ENCODE measurements at regions not wholly inside any gene's neighbourhood (a gene's known extent, or its start where the extent isn't known, plus 50 kb on each side); places are given as distances from the start of the nearest gene placed in this dataset.

DNA sequence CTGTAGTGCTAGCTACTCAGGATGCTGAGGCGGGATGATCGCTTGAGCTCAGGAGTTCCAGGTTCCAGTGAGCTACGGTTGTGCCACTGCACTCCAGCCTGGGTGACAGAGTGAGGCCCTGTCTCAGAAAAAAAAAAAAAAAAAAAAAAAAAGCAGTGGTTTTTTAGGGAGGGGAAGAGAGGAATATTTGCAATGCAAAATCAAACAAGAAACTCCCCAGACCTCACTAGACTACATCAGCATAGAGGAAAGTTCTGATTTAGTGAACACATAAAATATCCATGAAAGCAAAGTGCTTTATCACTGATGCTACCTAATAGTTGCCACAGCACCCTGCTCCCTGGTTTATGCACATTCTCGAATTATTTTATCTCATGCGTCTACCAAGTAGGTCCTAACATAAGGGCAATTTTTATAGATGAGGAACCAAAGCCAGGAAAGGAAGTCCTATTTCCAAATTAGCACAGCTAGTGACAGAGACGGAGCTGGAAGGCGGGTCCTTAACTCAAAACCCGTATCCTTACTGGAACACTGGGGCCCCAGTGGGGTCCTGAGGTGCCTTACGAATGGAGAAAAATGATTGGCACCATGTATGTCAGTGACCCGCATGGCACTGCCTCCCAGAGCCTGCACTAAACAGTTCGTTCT lies 50.7 kb upstream of the GPR157 start:
- Histone ChIP-seq H3K36me3 (no peaks in the 10 kb centered on the region), H3K4me3 (no peak overlapping the region), H3K27me3 (peaks cover 28% of the 10 kb centered on the region), H3K4me1 (ENCODE audit: low read depth) (no peaks in the 10 kb centered on the region), H3K9me3 (ENCODE audit: low read depth) (no peaks in the 10 kb centered on the region), H3K27ac (no peak overlapping the region)
- TF ChIP-seq, protein P1, sequence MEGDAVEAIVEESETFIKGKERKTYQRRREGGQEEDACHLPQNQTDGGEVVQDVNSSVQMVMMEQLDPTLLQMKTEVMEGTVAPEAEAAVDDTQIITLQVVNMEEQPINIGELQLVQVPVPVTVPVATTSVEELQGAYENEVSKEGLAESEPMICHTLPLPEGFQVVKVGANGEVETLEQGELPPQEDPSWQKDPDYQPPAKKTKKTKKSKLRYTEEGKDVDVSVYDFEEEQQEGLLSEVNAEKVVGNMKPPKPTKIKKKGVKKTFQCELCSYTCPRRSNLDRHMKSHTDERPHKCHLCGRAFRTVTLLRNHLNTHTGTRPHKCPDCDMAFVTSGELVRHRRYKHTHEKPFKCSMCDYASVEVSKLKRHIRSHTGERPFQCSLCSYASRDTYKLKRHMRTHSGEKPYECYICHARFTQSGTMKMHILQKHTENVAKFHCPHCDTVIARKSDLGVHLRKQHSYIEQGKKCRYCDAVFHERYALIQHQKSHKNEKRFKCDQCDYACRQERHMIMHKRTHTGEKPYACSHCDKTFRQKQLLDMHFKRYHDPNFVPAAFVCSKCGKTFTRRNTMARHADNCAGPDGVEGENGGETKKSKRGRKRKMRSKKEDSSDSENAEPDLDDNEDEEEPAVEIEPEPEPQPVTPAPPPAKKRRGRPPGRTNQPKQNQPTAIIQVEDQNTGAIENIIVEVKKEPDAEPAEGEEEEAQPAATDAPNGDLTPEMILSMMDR (IDR thresholded peaks at IDR 0.05; ENCODE audit: low read depth, low read length): no peak
- DNase-seq (ENCODE audit: low read depth in 1 of 2, low spot score in 1 of 2): no peak

GRCh38 chr1:9180111-9180819 lies 51.4 kb upstream of the GPR157 start:
- H3K27me3 ChIP-seq: peaks cover 28% of the 10 kb centered on the region
- TF ChIP-seq, protein P1 (IDR thresholded peaks at IDR 0.05; ENCODE audit: low read depth, low read length): no peak

DNA sequence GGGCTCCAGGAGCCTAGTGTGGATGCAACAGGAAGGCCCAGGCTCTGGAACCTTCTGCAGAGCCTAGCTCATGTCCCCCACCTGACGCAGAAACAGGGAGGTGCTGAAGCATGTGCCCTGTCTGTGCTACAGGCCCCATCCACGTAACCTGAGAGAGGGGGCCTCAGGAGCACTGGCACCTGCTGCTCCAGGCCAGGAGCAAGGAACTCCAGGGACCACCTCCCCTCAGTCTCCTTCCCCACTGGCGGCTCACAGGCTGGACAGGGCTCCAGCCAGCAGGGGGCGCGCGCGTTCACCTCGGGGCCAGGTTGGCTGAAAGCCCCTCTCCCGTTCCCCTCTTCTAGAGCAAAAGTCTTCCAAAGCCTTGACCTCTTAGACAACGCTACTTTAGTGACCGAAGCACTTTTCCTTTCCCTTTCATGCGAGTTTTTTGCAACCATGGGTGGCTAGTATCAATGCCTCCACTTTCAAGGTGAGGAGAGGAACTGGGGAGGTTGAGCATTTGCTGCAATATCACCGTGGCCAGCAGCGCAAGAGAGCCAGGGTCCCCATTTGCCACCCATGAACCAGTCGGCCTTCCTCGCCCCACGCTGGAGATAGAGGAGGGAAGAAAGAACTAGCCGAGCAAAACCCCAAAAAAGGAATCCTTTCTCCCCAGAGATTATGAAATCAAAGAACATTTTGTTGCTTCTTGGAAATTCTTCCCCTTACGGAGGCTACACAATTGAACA lies 52.4 kb upstream of the GPR157 start:
- Histone ChIP-seq H3K4me1 (ENCODE audit: low read depth) (no peaks in the 10 kb centered on the region), H3K4me3 (peak overlapping the region; percentile 42), H3K27me3 (peaks cover 28% of the 10 kb centered on the region), H3K36me3 (no peaks in the 10 kb centered on the region), H3K9me3 (ENCODE audit: low read depth) (no peaks in the 10 kb centered on the region), H3K27ac (no peak overlapping the region)
- DNase-seq (ENCODE audit: low read depth in 1 of 2, low spot score in 1 of 2): peak; percentile 78 to 79
- TF ChIP-seq, protein P1 (IDR thresholded peaks at IDR 0.05; ENCODE audit: low read depth, low read length): peak; percentile 97

More at GRCh38 chr1:9180111-9180819, 51.4 kb upstream of the GPR157 start:
- Histone ChIP-seq H3K4me1 (ENCODE audit: low read depth) (no peaks in the 10 kb centered on the region), H3K36me3 (no peaks in the 10 kb centered on the region), H3K27ac (no peak overlapping the region), H3K4me3 (no peak overlapping the region), H3K9me3 (ENCODE audit: low read depth) (no peaks in the 10 kb centered on the region)
- DNase-seq (ENCODE audit: low read depth in 1 of 2, low spot score in 1 of 2): no peak

DNA sequence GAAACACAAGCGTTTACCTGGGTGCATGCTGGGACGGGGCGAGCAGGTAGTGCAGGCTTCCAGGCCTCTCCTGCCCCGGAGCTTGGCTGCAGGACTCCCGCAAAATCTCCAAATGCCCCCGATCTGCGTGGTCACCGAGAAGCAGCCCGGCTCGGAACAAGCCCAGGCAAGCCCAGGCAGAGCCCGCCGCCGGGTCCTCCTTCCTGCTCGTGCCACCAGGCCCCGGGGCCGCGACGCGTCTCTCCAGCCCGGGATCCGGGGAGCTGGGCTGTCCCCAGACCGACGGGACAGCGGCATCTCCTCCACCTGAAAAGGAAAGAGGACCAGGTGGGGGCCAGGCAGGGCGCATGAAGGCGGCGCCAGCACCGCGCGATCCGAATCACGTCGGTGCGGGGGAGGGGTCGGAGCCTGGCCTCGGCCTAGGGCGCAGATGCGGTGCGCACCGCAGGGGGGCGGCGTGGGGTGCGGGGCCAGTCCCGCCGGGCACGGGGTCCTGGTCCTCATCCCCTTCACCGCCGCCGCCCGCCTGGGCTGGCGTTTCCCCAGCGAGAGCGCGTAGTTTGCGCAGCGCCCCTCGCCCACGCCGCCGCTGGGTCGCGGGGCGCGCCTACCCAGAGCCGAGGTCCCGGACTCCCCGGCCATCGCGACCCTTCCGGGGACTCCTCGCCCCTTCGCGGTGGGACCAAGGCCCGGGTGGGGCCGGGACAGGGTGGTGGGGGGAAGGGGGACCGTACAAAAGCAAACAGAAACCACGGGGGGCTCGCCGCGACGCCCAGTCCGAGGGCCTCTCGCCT lies 52.4 kb upstream of the H6PD start:
- peak in 1 of 2 donors; percentile 64 for DNase-seq (ENCODE audit: low read depth in 1 of 2, low spot score in 1 of 2)
- Histone ChIP-seq H3K4me3 (peak overlapping the region; percentile 42), H3K36me3 (no peaks in the 10 kb centered on the region), H3K27me3 (peaks cover 28% of the 10 kb centered on the region), H3K27ac (no peak overlapping the region), H3K4me1 (ENCODE audit: low read depth) (no peaks in the 10 kb centered on the region), H3K9me3 (ENCODE audit: low read depth) (no peaks in the 10 kb centered on the region)
- TF ChIP-seq, protein P1 (IDR thresholded peaks at IDR 0.05; ENCODE audit: low read depth, low read length): peak; percentile 30

DNA sequence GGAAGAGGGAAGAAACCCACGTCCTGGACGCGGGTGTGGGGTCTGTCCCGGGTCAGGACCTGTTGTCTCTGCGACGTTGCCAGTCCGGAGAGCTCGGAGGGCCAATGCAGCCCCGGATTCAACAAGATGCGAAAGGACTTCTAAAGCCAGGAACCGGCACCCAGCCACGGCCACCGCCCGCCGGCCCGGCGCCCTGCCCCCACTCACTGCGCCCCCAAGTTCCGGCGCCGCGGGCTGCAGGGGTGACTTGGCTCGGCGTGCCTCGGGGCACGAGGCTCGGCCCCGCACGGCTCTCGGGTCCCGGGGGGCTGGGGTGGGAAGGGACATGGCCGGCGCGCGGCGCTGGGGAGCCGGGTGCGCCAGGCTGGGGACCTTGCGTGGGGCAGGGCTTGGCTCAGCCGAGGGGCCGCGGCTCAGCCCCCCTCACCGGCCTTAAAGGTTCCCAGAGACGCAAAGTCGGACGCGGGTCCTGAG lies 51.8 kb upstream of the H6PD start:
- no peak for DNase-seq (ENCODE audit: low read depth in 1 of 2, low spot score in 1 of 2)
- Histone ChIP-seq H3K4me3 (peak overlapping the region; percentile 42), H3K4me1 (ENCODE audit: low read depth) (no peaks in the 10 kb centered on the region), H3K36me3 (no peaks in the 10 kb centered on the region), H3K9me3 (ENCODE audit: low read depth) (no peaks in the 10 kb centered on the region), H3K27ac (no peak overlapping the region), H3K27me3 (peaks cover 28% of the 10 kb centered on the region)
- TF ChIP-seq, protein P1 (IDR thresholded peaks at IDR 0.05; ENCODE audit: low read depth, low read length): no peak

Data from cardiac muscle cell (in vitro differentiated cells and primary cell).